Spleen (tissue), 11 donors: ENCODE measurements at regions not wholly inside any gene's neighbourhood (a gene's known extent, or its start where the extent isn't known, plus 50 kb on each side); places are given as distances from the start of the nearest gene placed in this dataset.
"Not testable (repeated sequence)": the region's sequence is repeated elsewhere in the genome, so short reads cannot be mapped to it uniquely, and the experiment has no call there.

Source experiments
- DNase-seq: peaks from one replicate; pipeline ENCODE4 v3.0.0-alpha.2; 2020
- H3K27ac ChIP-seq, 8 donors: fragments of 200-600 bp; sonication (generic) in 7 of 8; 1 replicate in 4 of 8; 2 replicates in 4 of 8; pipeline versions ENCODE4 v1.5.0 to v1.8.0; 2016 to 2021; ENCODE audit warnings: inconsistent platforms in 4 of 8, mild to moderate bottlenecking in 4 of 8, moderate library complexity in 1 of 8
- H3K27me3 ChIP-seq, 7 donors: fragments of 200-600 bp; sonication (generic) in 6 of 7; replicated peaks in 1 of 7; 1 replicate in 4 of 7; 2 replicates in 3 of 7; pipeline versions ENCODE4 v1.5.0 to v1.8.0; 2016 to 2021; ENCODE audit warnings: inconsistent platforms in 3 of 7, mild to moderate bottlenecking in 1 of 7
- H3K36me3 ChIP-seq, 6 donors: fragments of 200-600 bp; sonication (generic) in 5 of 6; 1 replicate in 4 of 6; 2 replicates in 2 of 6; pipeline versions ENCODE4 v1.5.0 to v1.8.0; 2016 to 2021; ENCODE audit warnings: inconsistent platforms in 2 of 6
- H3K4me1 ChIP-seq, 6 donors: fragments of 200-600 bp; sonication (generic) in 5 of 6; 1 replicate in 3 of 6; 2 replicates in 3 of 6; pipeline versions ENCODE4 v1.5.0 to v1.8.0; 2016 to 2021; ENCODE audit warnings: inconsistent platforms in 3 of 6
- H3K4me3 ChIP-seq, 8 donors: fragments of 200-600 bp; sonication (generic) in 7 of 8; 1 replicate in 4 of 8; 2 replicates in 4 of 8; pipeline versions ENCODE4 v1.5.0 to v1.8.0; 2016 to 2021; ENCODE audit warnings: inconsistent platforms in 4 of 8, mild to moderate bottlenecking in 4 of 8, moderate library complexity in 2 of 8
- H3K9me3 ChIP-seq, 8 donors: fragments of 200-600 bp; sonication (generic) in 7 of 8; 1 replicate in 4 of 8; 2 replicates in 4 of 8; pipeline versions ENCODE4 v1.5.0 to v1.8.0; 2016 to 2021; ENCODE audit warnings: inconsistent platforms in 4 of 8
- WGBS, 5 donors: extraction: QIAGEN DNeasy Blood & Tissue Kit in 3 of 5; methylation state at CpG; one replicate each; pipeline versions ENCODE4 v1.1.5 to v1.1.7; 2013 to 2018; 5-methylcytosine and 5-hydroxymethylcytosine counted together
- intact Hi-C: fragments of 100-400 bp; cut with DNase I; formaldehyde crosslinking; loops from one replicate; pipeline ENCODE4 v1.15.0; 2023; ENCODE audit warnings: low total_unique reads
- donor health status: healthy with polysubstance abuse.
- donor health status: DM: no; HTN: no; CAD: no; lungs with moderate emphysema.
- donor health status: DM: no; HTN: no; CAD: no.
- donor health status: Bipolar disorder and iron deficiency.
- donor health status: healthy.
- donor health status: DM: no; HTN: no; CAD: no.
- donor health status: DM: yes; HTN: yes; CAD: no.

GRCh38 chr21:9027417-9027800 lies 1494.0 kb upstream of the TPTE start:
- H3K4me1 ChIP-seq, H3K36me3 ChIP-seq, intact Hi-C loops, DNase-seq, H3K27ac ChIP-seq, H3K27me3 ChIP-seq, H3K4me3 ChIP-seq: not testable (repeated sequence)
- 63 to 84% (median 75%) methylated on average over 1 to 2 of the region's 2 CpGs for WGBS, 5 donors
- H3K9me3 ChIP-seq, result peaks cover 0 to 32% (median 2%) of the 10 kb centered on the region in 8 donors

GRCh38 chr21:9028624-9029431 lies 1492.6 kb upstream of the TPTE start:
- H3K4me1 ChIP-seq, H3K36me3 ChIP-seq, DNase-seq, H3K27me3 ChIP-seq, H3K4me3 ChIP-seq, H3K27ac ChIP-seq, intact Hi-C loops: not testable (repeated sequence)
- peaks cover 0 to 32% (median 2%) of the 10 kb centered on the region in 8 donors for H3K9me3 ChIP-seq
- WGBS, 5 donors, result 66 to 84% (median 78%) methylated on average over 3 to 8 of the region's 8 CpGs

GRCh38 chr21:9030141-9030665 lies 1491.2 kb upstream of the TPTE start:
- H3K9me3 ChIP-seq, result peaks cover 0 to 41% (median 2%) of the 10 kb centered on the region in 8 donors
- DNase-seq, H3K27me3 ChIP-seq, H3K36me3 ChIP-seq, intact Hi-C loops, H3K27ac ChIP-seq, H3K4me3 ChIP-seq, H3K4me1 ChIP-seq: not testable (repeated sequence)
- WGBS, 5 donors, result 57 to 74% (median 72%) methylated on average over 2 of the region's 2 CpGs; no CpG with 5 or more reads in 1 of the 5 donors

- DNase-seq, H3K36me3 ChIP-seq, H3K4me3 ChIP-seq, H3K27ac ChIP-seq, intact Hi-C loops, H3K27me3 ChIP-seq, H3K4me1 ChIP-seq: not testable (repeated sequence)
- 50 to 70% (median 63%) methylated on average over 2 to 5 of the region's 5 CpGs for WGBS, 5 donors
- peaks cover 0 to 43% (median 2%) of the 10 kb centered on the region in 8 donors for H3K9me3 ChIP-seq
These were observed 1489.7 kb upstream of the TPTE start for GRCh38 chr21:9031482-9032374.

GRCh38 chr21:9032547-9032946 lies 1488.8 kb upstream of the TPTE start:
- H3K27me3 ChIP-seq, DNase-seq: not testable (repeated sequence)

GRCh38 chr21:9033295-9033694 lies 1488.1 kb upstream of the TPTE start:
- H3K27me3 ChIP-seq, DNase-seq, H3K4me3 ChIP-seq, H3K36me3 ChIP-seq, intact Hi-C loops, H3K27ac ChIP-seq, H3K4me1 ChIP-seq: not testable (repeated sequence)
- H3K9me3 ChIP-seq, result peaks cover 0 to 55% (median 2%) of the 10 kb centered on the region in 8 donors
- 57 to 68% (median 64%) methylated on average over 6 to 7 of the region's 8 CpGs for whole genome bisulfite sequencing, 5 donors

More at GRCh38 chr21:9032547-9032946, 1488.8 kb upstream of the TPTE start:
- H3K4me3 ChIP-seq, H3K27ac ChIP-seq, H3K4me1 ChIP-seq, H3K36me3 ChIP-seq, intact Hi-C loops: not testable (repeated sequence)
- WGBS, 5 donors, result no CpG with 5 or more reads among the region's 2 CpGs
- H3K9me3 ChIP-seq, result peaks cover 0 to 51% (median 2%) of the 10 kb centered on the region in 8 donors

GRCh38 chr21:9034491-9035200 lies 1486.7 kb upstream of the TPTE start:
- H3K27ac ChIP-seq, H3K36me3 ChIP-seq, intact Hi-C loops, H3K4me1 ChIP-seq, H3K27me3 ChIP-seq, DNase-seq, H3K4me3 ChIP-seq: not testable (repeated sequence)
- H3K9me3 ChIP-seq, result peaks cover 0 to 48% (median 7%) of the 10 kb centered on the region in 8 donors
- 58 to 71% (median 66%) methylated on average over 3 to 4 of the region's 8 CpGs for WGBS, 5 donors

GRCh38 chr21:9035225-9035624 lies 1486.2 kb upstream of the TPTE start:
- H3K4me3 ChIP-seq, intact Hi-C loops, H3K27ac ChIP-seq, H3K27me3 ChIP-seq, DNase-seq, H3K36me3 ChIP-seq, H3K4me1 ChIP-seq: not testable (repeated sequence)
- 67 to 88% (median 83%) methylated on average over 1 of the region's 1 CpG; no CpG with 5 or more reads in 2 of the 5 donors for WGBS, 5 donors
- H3K9me3 ChIP-seq, result peaks cover 0 to 50% (median 12%) of the 10 kb centered on the region in 8 donors

GRCh38 chr21:9035970-9036369 lies 1485.4 kb upstream of the TPTE start:
- H3K36me3 ChIP-seq, DNase-seq, H3K4me1 ChIP-seq, intact Hi-C loops, H3K27ac ChIP-seq, H3K4me3 ChIP-seq, H3K27me3 ChIP-seq: not testable (repeated sequence)
- peaks cover 0 to 54% (median 15%) of the 10 kb centered on the region in 8 donors for H3K9me3 ChIP-seq
- 83 to 100% (median 94%) methylated on average over 1 to 2 of the region's 2 CpGs; no CpG with 5 or more reads in 1 of the 5 donors for WGBS, 5 donors

- intact Hi-C loops, DNase-seq, H3K36me3 ChIP-seq, H3K27me3 ChIP-seq, H3K27ac ChIP-seq, H3K4me1 ChIP-seq, H3K4me3 ChIP-seq: not testable (repeated sequence)
- WGBS, 5 donors, result 85 to 94% (median 87%) methylated on average over 2 to 4 of the region's 4 CpGs; no CpG with 5 or more reads in 1 of the 5 donors
- H3K9me3 ChIP-seq, result peaks cover 0 to 57% (median 13%) of the 10 kb centered on the region in 8 donors
These were observed 1484.3 kb upstream of the TPTE start for GRCh38 chr21:9036966-9037587.
